ENCODE measurements at regions not wholly inside any gene's neighbourhood (a gene's known extent, or its start where the extent isn't known, plus 50 kb on each side); places are given as distances from the start of the nearest gene placed in this dataset.

GRCh38 chr2:118274841-118275510 is 186.7 kb downstream of the INSIG2 start:
- Mint-ChIP-seq H3K36me3 (ENCODE audit: low read depth) (no peaks in the 10 kb centered on the region), H3K27ac (no peak overlapping the region), H3K4me1 (ENCODE audit: low read depth) (no peaks in the 10 kb centered on the region), H3K4me3 (ENCODE audit: low read depth) (no peak overlapping the region), H3K27me3 (ENCODE audit: low read depth) (peaks cover 7% of the 10 kb centered on the region), H3K9me3 (no peaks in the 10 kb centered on the region)
- no peak for DNase-seq (ENCODE audit: low spot score)
- intact Hi-C loops (cut with micrococcal nuclease), result no loop called here

GRCh38 chr2:118272391-118272790 is 184.1 kb downstream of the INSIG2 start:
- no peak for DNase-seq (ENCODE audit: low spot score)
- Mint-ChIP-seq H3K9me3 (no peaks in the 10 kb centered on the region), H3K27me3 (ENCODE audit: low read depth) (peaks cover 3% of the 10 kb centered on the region), H3K4me3 (ENCODE audit: low read depth) (no peak overlapping the region), H3K36me3 (ENCODE audit: low read depth) (no peaks in the 10 kb centered on the region), H3K4me1 (ENCODE audit: low read depth) (no peaks in the 10 kb centered on the region), H3K27ac (no peak overlapping the region)
- intact Hi-C loops (cut with micrococcal nuclease), result no loop called here

GRCh38 chr2:118269408-118270051 is 181.3 kb downstream of the INSIG2 start:
- H3K4me1 Mint-ChIP-seq (ENCODE audit: low read depth), result no peaks in the 10 kb centered on the region
- H3K4me3 Mint-ChIP-seq (ENCODE audit: low read depth), result no peak overlapping the region
- DNase-seq (ENCODE audit: low spot score), result no peak
- H3K36me3 Mint-ChIP-seq (ENCODE audit: low read depth), result no peaks in the 10 kb centered on the region
- peaks cover 5% of the 10 kb centered on the region for H3K27me3 Mint-ChIP-seq (ENCODE audit: low read depth)
- no peaks in the 10 kb centered on the region for H3K9me3 Mint-ChIP-seq
- intact Hi-C loops (cut with micrococcal nuclease), result no loop called here
- no peak overlapping the region for H3K27ac Mint-ChIP-seq

- Mint-ChIP-seq H3K27ac (no peak overlapping the region), H3K9me3 (no peaks in the 10 kb centered on the region), H3K36me3 (ENCODE audit: low read depth) (no peaks in the 10 kb centered on the region), H3K4me3 (ENCODE audit: low read depth) (no peak overlapping the region), H3K27me3 (ENCODE audit: low read depth) (peaks cover 5% of the 10 kb centered on the region), H3K4me1 (ENCODE audit: low read depth) (no peaks in the 10 kb centered on the region)
- intact Hi-C loops (cut with micrococcal nuclease), result no loop called here
- DNase-seq (ENCODE audit: low spot score), result no peak
Measured at GRCh38 chr2:118268268-118268667, 180.0 kb downstream of the INSIG2 start.

GRCh38 chr2:118265873-118266455 is 177.7 kb downstream of the INSIG2 start:
- H3K27me3 Mint-ChIP-seq (ENCODE audit: low read depth), result peaks cover 3% of the 10 kb centered on the region
- H3K9me3 Mint-ChIP-seq, result no peaks in the 10 kb centered on the region
- H3K27ac Mint-ChIP-seq, result no peak overlapping the region
- H3K4me3 Mint-ChIP-seq (ENCODE audit: low read depth), result no peak overlapping the region
- H3K4me1 Mint-ChIP-seq (ENCODE audit: low read depth), result no peaks in the 10 kb centered on the region
- no peaks in the 10 kb centered on the region for H3K36me3 Mint-ChIP-seq (ENCODE audit: low read depth)
- intact Hi-C loops (cut with micrococcal nuclease), result no loop called here
- DNase-seq (ENCODE audit: low spot score), result no peak

- intact Hi-C loops (cut with micrococcal nuclease), result no loop called here
- no peaks in the 10 kb centered on the region for H3K36me3 Mint-ChIP-seq (ENCODE audit: low read depth)
- H3K4me1 Mint-ChIP-seq (ENCODE audit: low read depth), result no peaks in the 10 kb centered on the region
- DNase-seq (ENCODE audit: low spot score), result no peak
- H3K27ac Mint-ChIP-seq, result no peak overlapping the region
- H3K4me3 Mint-ChIP-seq (ENCODE audit: low read depth), result no peak overlapping the region
- H3K27me3 Mint-ChIP-seq (ENCODE audit: low read depth), result peaks cover 5% of the 10 kb centered on the region
- H3K9me3 Mint-ChIP-seq, result no peaks in the 10 kb centered on the region
Measured at GRCh38 chr2:118264232-118264990, 176.1 kb downstream of the INSIG2 start.

- Mint-ChIP-seq H3K27me3 (ENCODE audit: low read depth) (peaks cover 19% of the 10 kb centered on the region), H3K27ac (no peak overlapping the region), H3K36me3 (ENCODE audit: low read depth) (no peaks in the 10 kb centered on the region), H3K4me3 (ENCODE audit: low read depth) (no peak overlapping the region), H3K4me1 (ENCODE audit: low read depth) (no peaks in the 10 kb centered on the region), H3K9me3 (no peaks in the 10 kb centered on the region)
- intact Hi-C loops (cut with micrococcal nuclease), result no loop called here
- no peak for DNase-seq (ENCODE audit: low spot score)
Measured at GRCh38 chr2:118257696-118258095, 169.4 kb downstream of the INSIG2 start.

GRCh38 chr2:118255771-118256372 is 167.6 kb downstream of the INSIG2 start:
- no peak overlapping the region for H3K4me3 Mint-ChIP-seq (ENCODE audit: low read depth)
- H3K4me1 Mint-ChIP-seq (ENCODE audit: low read depth), result no peaks in the 10 kb centered on the region
- H3K27ac Mint-ChIP-seq, result no peak overlapping the region
- intact Hi-C loops (cut with micrococcal nuclease), result no loop called here
- peaks cover 22% of the 10 kb centered on the region for H3K27me3 Mint-ChIP-seq (ENCODE audit: low read depth)
- no peaks in the 10 kb centered on the region for H3K9me3 Mint-ChIP-seq
- H3K36me3 Mint-ChIP-seq (ENCODE audit: low read depth), result no peaks in the 10 kb centered on the region
- no peak for DNase-seq (ENCODE audit: low spot score)

- Mint-ChIP-seq H3K27ac (no peak overlapping the region), H3K9me3 (no peaks in the 10 kb centered on the region), H3K27me3 (ENCODE audit: low read depth) (peaks cover 21% of the 10 kb centered on the region), H3K4me3 (ENCODE audit: low read depth) (no peak overlapping the region), H3K36me3 (ENCODE audit: low read depth) (no peaks in the 10 kb centered on the region), H3K4me1 (ENCODE audit: low read depth) (peaks cover 3% of the 10 kb centered on the region)
- DNase-seq (ENCODE audit: low spot score), result no peak
- intact Hi-C loops (cut with micrococcal nuclease), result no loop called here
Measured at GRCh38 chr2:118255301-118255700, 167.0 kb downstream of the INSIG2 start.

GRCh38 chr2:118254116-118254515 is 165.8 kb downstream of the INSIG2 start:
- H3K27me3 Mint-ChIP-seq (ENCODE audit: low read depth), result peaks cover 19% of the 10 kb centered on the region
- H3K9me3 Mint-ChIP-seq, result no peaks in the 10 kb centered on the region
- no peak for DNase-seq (ENCODE audit: low spot score)
- H3K4me3 Mint-ChIP-seq (ENCODE audit: low read depth), result no peak overlapping the region
- peaks cover 7% of the 10 kb centered on the region for H3K4me1 Mint-ChIP-seq (ENCODE audit: low read depth)
- H3K36me3 Mint-ChIP-seq (ENCODE audit: low read depth), result no peaks in the 10 kb centered on the region
- H3K27ac Mint-ChIP-seq, result no peak overlapping the region
- intact Hi-C loops (cut with micrococcal nuclease), result no loop called here

GRCh38 chr2:118251427-118251826 is 163.2 kb downstream of the INSIG2 start:
- H3K36me3 Mint-ChIP-seq (ENCODE audit: low read depth), result no peaks in the 10 kb centered on the region
- H3K4me1 Mint-ChIP-seq (ENCODE audit: low read depth), result peaks cover 7% of the 10 kb centered on the region
- H3K9me3 Mint-ChIP-seq, result no peaks in the 10 kb centered on the region
- no peak for DNase-seq (ENCODE audit: low spot score)
- intact Hi-C loops (cut with micrococcal nuclease), result no loop called here
- H3K27me3 Mint-ChIP-seq (ENCODE audit: low read depth), result peaks cover 8% of the 10 kb centered on the region
- no peak overlapping the region for H3K27ac Mint-ChIP-seq
- H3K4me3 Mint-ChIP-seq (ENCODE audit: low read depth), result no peak overlapping the region

- no peaks in the 10 kb centered on the region for H3K36me3 Mint-ChIP-seq (ENCODE audit: low read depth)
- no peak for DNase-seq (ENCODE audit: low spot score)
- H3K4me3 Mint-ChIP-seq (ENCODE audit: low read depth), result no peak overlapping the region
- no peaks in the 10 kb centered on the region for H3K9me3 Mint-ChIP-seq
- intact Hi-C loops (cut with micrococcal nuclease), result no loop called here
- no peak overlapping the region for H3K27ac Mint-ChIP-seq
- H3K27me3 Mint-ChIP-seq (ENCODE audit: low read depth), result peaks cover 6% of the 10 kb centered on the region
- peaks cover 7% of the 10 kb centered on the region for H3K4me1 Mint-ChIP-seq (ENCODE audit: low read depth)
Measured at GRCh38 chr2:118250463-118250862, 162.2 kb downstream of the INSIG2 start.
